GM18508 (cell line): ENCODE measurements at regions not wholly inside any gene's neighbourhood (a gene's known extent, or its start where the extent isn't known, plus 50 kb on each side); places are given as distances from the start of the nearest gene placed in this dataset.
A peak's percentile ranks its signal among the peaks of the same experiment; 100 is the strongest.

Source experiments
- ATAC-seq: cut with Tn5 transposase; IDR thresholded peaks from one replicate; pipeline ENCODE4 v1.9.1; 2021; ENCODE audit warnings: moderate number of reproducible peaks; ENCODE audit not compliant: insufficient read depth, unreplicated experiment

DNA sequence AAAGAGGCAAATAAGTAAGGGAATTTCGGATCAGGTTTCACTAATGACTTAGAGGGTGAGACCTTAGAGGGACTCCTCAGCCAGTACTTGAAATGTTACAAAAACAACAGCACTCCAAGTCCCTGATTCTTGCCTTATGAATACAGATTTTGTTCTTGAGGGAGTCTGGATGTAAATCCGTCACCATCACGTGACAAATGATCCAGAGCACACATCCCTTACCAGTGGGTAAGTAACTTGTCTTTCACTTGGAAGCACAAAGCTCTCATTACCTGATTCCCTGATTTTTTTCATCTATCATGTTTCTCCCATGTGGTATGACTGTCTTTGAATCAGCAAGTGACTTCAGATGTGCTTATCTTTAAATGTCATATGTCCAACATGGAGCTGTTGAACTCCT is 595.3 kb upstream of the POU3F2 start:
- no peak for ATAC-seq

GRCh38 chr6:98241630-98242029 is 592.7 kb upstream of the POU3F2 start:
- no peak for ATAC-seq

GRCh38 chr6:98254624-98255023 is 579.8 kb upstream of the POU3F2 start:
- no peak for ATAC-seq

DNA sequence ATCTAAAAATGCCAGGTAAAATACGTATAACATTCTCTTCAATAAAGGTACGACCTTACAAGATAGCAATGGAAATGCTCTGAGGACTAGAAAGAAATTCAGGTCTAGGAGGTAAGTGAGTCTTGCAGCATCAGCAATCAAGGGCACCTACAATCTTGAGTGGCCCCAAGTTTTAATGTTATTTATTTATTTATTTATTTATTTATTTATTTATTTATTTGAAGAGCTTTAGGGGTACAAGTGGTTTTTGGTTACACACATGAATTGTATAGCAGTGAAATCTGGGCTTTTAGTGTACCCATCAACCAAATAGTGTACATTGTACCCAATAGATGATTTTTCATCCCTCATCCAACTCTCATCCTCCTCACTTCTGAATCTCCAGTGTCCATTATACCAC is 574.0 kb upstream of the POU3F2 start:
- no peak for ATAC-seq

GRCh38 chr6:98272060-98272459 is 562.3 kb upstream of the POU3F2 start:
- ATAC-seq = no peak

DNA sequence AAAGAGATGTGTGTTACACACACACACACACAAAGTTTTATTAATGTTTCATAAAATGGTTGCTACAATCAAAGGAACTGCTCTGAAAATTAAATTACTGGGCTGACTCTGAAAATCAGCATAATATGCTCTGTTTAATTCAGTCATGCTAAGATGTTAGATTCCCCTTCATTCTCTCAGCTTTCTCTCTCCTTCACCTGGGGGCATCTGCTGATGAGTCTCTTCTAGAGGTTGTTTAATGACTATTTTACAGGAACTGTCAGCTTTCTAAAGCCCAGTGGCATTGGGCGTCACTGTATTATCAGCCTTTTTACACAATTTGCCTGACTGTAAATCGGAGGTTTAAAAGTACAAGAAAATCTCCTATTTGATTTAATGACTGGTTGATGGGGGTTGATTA is 559.7 kb upstream of the POU3F2 start:
- no peak for ATAC-seq

DNA sequence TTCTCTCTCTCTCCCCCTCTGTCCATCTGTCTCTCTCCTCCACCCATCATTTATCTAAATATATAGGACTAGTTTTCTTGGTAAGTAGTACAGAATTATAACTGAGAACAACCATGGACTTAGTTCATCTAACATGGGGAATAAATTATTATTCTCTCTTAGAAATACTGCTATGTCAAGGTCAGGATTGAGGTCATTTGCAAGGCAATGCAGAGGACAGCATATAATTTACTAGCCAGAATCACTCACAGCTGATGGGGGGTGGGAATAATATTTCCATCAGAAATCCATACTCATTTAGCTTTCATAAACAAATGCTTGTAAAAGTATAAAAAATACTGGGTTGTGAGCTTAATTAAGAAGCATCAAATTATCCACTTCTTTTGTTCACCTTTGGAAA is 553.9 kb upstream of the POU3F2 start:
- ATAC-seq = no peak

DNA sequence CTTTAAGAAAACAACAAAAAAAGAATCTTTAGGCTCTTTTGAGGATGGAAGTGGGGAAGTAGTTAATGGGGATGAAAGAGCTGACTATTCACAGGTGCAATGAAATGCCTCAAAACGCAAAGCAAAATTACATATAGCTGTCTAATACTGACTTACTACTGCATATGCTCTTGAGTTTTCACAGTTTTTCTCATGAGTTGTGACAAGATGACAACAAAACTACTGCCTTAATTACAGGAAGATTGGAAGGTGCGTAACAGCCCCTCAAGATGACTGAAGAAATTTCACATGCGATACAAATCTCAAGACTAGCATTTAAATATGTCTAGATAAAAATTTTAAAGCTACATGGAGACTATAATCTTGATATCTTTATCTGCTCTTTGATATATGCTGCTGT is 547.8 kb upstream of the POU3F2 start:
- ATAC-seq = no peak

DNA sequence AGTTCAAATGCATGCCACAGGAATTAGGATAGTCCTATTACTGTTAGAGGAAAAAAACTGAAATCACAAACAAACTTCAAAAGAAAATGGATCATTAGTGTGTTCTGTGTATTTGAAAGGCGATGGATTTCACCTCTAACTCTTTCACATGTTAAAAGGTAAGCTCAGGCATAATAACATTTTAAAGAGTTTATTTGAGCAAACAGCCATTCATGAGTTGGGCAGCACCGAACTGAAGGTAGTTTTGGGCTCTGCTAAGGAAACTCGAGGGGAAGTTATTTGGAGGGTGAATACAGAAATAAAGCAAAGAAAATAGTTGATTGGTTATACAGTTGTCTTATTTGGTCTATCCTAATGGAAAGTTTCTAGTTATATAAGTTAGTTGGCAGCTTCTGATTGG is 546.5 kb upstream of the POU3F2 start:
- ATAC-seq = no peak

- no peak for ATAC-seq
These were observed 541.6 kb upstream of the POU3F2 start for GRCh38 chr6:98292810-98293209.

GRCh38 chr6:98295515-98296175 is 538.7 kb upstream of the POU3F2 start:
- ATAC-seq = no peak

- no peak for ATAC-seq
These were observed 525.8 kb upstream of the POU3F2 start for GRCh38 chr6:98308564-98308963.

GRCh38 chr6:98310443-98310842 is 523.9 kb upstream of the POU3F2 start:
- ATAC-seq = no peak

- peak; percentile 91 for ATAC-seq
These were observed 510.8 kb upstream of the POU3F2 start for GRCh38 chr6:98323605-98324004.

DNA sequence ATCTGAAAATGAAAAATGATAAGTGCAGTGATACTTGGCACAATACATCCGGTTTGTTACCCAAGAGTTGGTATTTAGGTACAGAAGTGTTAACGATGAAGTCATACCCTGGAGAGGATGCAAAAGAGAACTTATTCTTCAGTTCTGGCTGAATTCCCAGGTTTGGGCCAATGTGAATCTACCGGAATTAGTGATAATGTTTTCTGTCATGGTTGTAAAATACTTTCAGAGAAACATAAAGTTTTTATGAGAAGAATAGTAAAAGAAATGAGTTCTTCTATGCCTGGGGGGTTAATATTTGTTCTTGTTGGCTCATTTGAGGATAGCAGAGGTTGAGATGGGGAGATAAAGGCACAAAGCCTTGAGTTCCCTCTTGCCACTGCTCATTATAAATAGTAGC is 509.9 kb upstream of the POU3F2 start:
- no peak for ATAC-seq

DNA sequence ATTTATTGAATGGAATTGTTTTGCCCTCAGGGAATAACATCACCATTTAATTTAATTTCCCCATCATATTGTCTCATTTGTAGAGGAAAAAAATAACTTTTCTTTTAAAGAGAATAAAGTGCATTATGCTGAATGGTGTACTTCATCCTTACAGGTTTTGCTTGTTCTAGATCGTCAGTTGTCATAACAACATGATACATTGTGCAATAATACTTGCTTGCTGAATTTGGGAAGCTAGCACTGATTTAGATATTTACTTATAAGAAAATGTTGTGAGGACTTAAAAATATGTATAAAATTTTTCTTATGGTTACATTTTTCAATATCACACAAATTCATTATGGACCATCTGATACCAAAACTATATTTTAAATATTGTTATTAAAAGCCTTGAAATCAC is 509.0 kb upstream of the POU3F2 start:
- ATAC-seq = no peak

DNA sequence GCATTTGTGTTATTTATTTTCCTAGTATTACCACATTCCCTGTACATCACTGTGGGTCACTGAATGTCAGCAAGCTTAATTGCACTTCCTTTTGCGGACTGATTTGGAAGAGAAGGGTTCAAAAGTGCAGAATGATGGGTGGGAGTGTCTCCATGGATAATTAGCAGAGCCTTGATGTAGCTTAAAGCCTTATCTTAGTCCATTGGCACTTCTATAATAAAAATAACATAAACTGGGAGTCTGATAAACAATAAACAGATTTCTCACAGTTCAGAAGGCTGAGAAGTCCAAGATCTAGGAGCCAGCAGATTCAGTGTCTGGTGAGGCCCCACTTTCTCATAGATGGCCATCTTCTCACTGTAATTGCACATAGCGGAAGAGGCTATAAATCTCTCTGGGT is 501.1 kb upstream of the POU3F2 start:
- no peak for ATAC-seq

- ATAC-seq = no peak
These were observed 498.8 kb upstream of the POU3F2 start for GRCh38 chr6:98335594-98335993.

DNA sequence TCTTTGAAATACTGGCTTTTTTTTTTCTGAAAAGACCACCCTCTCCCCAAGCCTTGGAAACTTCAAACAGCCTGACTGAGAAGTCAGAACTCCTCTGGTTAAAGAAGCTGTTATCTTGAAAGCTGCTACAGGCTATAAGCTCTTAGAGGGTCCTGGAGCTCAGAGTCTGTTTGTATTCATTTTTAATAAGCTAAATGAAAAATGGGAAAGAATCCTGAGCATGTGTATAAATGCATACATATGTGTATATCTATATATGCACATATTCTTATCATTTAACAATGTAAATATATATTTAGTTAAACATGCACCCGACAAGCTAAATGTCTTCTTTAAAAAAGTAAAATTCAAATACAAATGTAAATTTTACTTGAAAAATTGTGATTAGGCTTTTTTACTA is 494.9 kb upstream of the POU3F2 start:
- no peak for ATAC-seq

- ATAC-seq = no peak
These were observed 491.4 kb upstream of the POU3F2 start for GRCh38 chr6:98343004-98343403.

GRCh38 chr6:98343797-98344196 is 490.6 kb upstream of the POU3F2 start:
- no peak for ATAC-seq

DNA sequence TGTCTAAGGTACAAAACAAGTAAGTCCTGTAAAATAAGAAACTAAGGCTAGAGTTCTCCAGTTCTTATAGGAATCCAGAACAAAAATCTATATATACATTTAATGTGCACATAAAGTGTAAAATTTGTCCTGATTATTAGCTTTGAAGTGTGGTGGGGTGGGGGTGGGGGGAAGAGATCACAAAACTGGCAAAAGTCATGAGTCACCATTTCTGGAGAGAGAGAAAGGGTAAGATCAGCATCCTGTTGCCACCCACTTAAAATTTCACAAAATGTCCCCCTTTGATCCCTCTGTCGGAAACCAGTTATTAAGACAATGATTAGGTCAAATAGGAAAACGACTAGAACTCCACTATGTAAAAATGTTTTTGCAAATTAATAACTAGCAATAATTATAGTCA is 482.0 kb upstream of the POU3F2 start:
- no peak for ATAC-seq

- no peak for ATAC-seq
These were observed 476.2 kb upstream of the POU3F2 start for GRCh38 chr6:98358173-98358572.
